H7 (cell line): ENCODE measurements at regions not wholly inside any gene's neighbourhood (a gene's known extent, or its start where the extent isn't known, plus 50 kb on each side); places are given as distances from the start of the nearest gene placed in this dataset.

ENCODE experiments used
- DNase-seq: peaks from one replicate; pipeline ENCODE4 v3.0.0; 2012
- H3K27me3 ChIP-seq: 2 replicates; pipeline ENCODE4 v1.6.0; 2011; ENCODE audit warnings: mild to moderate bottlenecking, low read length; ENCODE audit not compliant: control insufficient read depth, insufficient read depth
- H3K36me3 ChIP-seq: replicated peaks from 2 replicates; pipeline ENCODE4 v1.5.1; 2011; ENCODE audit warnings: low read length; ENCODE audit not compliant: control insufficient read depth, insufficient read depth
- H3K4me3 ChIP-seq: 2 replicates; pipeline ENCODE4 v1.5.1; 2011; ENCODE audit warnings: low read depth, mild to moderate bottlenecking, control low read depth, low read length, moderate library complexity; ENCODE audit not compliant: insufficient read depth

DNA sequence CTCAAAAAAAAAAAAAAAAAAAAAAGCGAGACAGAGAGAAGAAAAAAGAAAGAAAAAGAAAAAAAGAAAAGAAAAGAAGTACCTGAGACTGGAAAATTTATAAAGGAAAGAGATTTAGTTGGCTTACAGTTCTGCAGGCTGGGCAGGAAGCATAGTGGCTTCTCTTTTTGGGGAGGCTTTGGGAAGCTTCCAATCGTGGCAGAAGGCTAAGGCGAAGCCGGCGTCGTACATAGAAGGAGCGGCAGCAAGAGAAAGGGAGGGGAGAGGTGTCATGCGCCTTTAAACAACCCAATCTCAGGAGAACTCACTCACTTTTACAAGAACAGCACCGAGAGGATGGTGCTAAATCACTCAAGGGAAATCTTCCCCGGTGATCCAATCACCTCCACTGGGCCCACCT is 272.1 kb upstream of the FOXK1 start:
- Histone ChIP-seq H3K36me3 (no peaks in the 10 kb centered on the region), H3K4me3 (no peak overlapping the region), H3K27me3 (no peaks in the 10 kb centered on the region)
- DNase-seq = no peak

DNA sequence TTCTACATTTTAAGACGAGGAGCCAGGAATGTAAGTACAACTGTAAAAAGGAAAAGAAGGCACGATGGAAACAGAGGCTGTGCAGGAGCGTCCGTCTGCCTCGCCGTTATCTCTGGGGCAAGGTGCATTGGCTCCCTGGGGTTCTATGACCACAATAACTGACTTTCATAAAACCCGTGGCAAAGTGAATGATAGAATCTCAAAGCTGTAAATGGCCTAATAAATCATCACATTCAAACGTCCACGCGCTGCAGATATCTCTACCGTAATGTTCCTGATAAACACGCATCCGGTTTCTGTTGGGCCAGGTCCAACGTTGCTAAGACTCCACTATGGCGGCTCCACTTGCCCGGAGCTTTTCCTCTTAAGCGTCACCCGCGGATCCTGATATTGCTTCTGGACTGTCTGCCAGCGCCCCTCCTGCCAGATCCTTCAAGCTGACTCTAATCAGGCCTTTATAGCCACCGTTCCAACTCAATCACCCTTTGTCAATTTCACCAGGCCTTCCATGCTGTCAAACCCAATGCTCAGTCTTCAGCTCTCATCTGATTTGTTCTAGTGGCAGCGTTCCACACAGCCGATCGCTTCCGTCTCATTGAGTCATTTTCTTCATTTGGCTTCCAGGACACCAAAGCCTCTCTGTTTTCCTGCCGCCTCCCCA is 265.6 kb upstream of the FOXK1 start:
- Histone ChIP-seq H3K4me3 (no peak overlapping the region), H3K27me3 (no peaks in the 10 kb centered on the region), H3K36me3 (no peaks in the 10 kb centered on the region)
- no peak for DNase-seq

DNA sequence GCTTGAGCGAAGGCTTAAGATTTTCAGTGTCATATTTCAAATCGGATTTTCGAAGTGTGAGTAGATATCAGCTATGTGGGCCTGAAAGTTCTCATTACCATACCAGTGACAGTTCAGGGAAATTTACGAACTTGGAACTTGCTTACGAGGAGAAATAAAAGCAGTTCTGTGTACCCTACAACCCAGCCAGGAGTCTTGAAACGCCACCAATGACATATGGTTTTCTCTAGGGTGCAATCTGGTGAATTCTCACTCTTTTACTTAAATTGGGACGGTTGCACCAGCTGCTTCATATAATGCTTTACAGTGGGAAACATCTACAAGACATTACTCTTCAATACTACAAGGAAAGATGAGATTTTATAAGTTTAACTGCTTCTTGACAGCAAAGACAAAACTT is 253.6 kb upstream of the FOXK1 start:
- no peak overlapping the region for H3K4me3 ChIP-seq
- H3K36me3 ChIP-seq = no peaks in the 10 kb centered on the region
- no peak for DNase-seq
- H3K27me3 ChIP-seq = no peaks in the 10 kb centered on the region

DNA sequence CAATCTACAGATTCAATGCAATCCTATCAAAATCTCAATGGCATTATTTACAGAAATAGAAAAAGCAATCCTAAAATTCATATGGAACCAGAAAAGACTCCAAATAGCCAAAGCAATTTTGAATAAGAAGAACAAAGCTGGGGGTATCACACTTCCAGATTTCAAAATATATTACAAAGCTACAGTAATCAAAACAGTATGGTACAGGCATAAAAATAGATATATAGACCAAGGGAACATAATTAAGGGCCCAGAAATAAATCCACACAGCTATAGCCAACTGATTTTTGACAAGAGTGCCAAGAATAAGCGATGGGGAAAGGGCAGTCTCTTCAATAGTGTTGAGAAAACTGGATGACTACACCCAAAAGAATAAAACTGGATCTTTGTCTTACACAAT is 251.9 kb upstream of the FOXK1 start:
- Histone ChIP-seq H3K27me3 (no peaks in the 10 kb centered on the region; the same call in 1 of the 2 replicates), H3K36me3 (no peaks in the 10 kb centered on the region), H3K4me3 (no peak overlapping the region)
- DNase-seq = no peak

DNA sequence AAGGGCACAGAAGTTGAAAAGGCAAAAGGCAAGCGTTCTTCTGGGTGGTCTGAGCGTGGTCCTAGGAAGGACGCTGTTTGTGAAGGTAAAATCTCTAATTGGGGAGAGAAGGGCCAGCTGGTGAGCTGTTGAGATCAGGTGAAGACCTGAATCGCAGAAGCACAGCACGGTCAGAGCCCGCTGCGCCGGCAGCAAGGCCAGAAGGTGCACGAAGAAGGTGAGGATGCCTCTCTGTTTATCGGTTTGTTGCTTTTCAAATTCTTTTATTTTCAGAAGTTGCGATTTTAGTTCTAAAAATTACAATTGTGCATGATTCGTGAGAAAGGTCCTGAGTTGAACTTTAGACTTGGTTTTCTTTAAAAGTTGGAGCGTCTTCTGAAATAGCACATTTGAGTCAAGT is 247.8 kb upstream of the FOXK1 start:
- no peak for DNase-seq
- Histone ChIP-seq H3K36me3 (no peaks in the 10 kb centered on the region), H3K27me3 (no peaks in the 10 kb centered on the region; the same call in 1 of the 2 replicates), H3K4me3 (no peak overlapping the region)

DNA sequence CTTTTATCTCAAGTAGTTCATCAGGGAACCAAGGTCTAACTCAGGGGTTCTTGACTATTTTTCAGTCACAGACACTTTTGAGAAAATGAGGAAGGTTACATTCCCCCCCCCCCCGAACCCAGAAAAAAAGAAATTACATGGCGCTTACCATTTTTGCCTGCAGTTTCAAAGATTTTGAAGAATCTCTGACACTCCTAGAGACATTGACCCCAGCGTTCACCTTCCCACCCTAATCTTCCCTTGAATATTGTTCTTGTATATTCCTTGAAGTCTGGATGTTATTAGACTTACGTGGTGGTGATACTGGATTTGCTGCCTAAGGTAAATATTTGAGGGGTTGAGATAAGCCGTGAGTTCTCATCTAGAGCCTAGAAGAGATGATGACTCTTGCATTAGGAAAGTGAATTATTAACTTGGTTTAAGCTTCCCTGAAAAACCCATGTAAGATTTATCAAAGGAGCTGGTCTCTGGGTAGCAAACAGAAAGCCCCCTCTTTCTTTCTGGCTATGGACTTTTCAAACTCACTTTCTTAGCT is 245.7 kb upstream of the FOXK1 start:
- DNase-seq = no peak
- no peaks in the 10 kb centered on the region for H3K36me3 ChIP-seq
- no peaks in the 10 kb centered on the region; the same call in 1 of the 2 replicates for H3K27me3 ChIP-seq
- H3K4me3 ChIP-seq = no peak overlapping the region

DNA sequence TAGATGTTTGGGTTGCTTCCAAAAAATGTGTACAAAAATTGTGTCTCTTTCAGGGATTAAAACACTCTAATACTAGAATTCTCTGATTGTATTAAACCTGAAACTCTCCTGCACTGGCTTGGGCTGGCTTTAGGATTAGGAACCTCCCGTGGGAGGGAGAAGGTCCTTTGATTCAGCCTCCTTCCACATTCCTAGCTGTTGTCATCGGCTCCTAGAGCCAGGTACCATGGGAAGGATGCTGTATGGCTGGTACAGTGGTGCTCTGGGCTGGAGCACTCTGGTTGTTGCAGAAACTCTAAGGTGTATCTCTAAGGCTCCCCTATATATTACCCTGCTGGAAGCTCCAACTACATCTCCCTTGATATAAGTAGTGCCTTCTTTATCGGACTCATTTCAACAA is 245.2 kb upstream of the FOXK1 start:
- DNase-seq = no peak
- no peak overlapping the region for H3K4me3 ChIP-seq

DNA sequence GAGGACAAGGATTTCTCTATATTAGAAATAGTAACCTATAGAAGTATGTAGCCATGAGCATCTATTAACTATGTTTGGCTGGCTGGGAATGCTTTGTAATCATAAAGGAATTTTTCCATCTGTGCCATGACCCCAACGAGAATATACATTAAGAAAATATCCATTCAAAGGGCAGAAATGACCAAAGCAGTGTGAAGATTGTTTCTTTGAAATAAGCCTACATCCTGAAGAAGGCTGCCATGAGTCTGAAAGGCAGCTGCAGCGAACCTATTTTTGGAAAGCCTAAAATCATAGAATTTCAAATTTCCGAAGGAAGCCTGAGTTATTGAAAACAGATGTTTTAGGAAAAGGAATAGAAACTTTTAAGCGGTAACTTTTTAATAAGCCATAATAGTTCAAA is 244.2 kb upstream of the FOXK1 start:
- no peak for DNase-seq
- Histone ChIP-seq H3K36me3 (no peaks in the 10 kb centered on the region), H3K4me3 (no peak overlapping the region), H3K27me3 (no peaks in the 10 kb centered on the region; the same call in 1 of the 2 replicates)

More for the DNA sequence above, 245.2 kb upstream of the FOXK1 start:
- H3K36me3 ChIP-seq = no peaks in the 10 kb centered on the region
- no peaks in the 10 kb centered on the region; the same call in 1 of the 2 replicates for H3K27me3 ChIP-seq

DNA sequence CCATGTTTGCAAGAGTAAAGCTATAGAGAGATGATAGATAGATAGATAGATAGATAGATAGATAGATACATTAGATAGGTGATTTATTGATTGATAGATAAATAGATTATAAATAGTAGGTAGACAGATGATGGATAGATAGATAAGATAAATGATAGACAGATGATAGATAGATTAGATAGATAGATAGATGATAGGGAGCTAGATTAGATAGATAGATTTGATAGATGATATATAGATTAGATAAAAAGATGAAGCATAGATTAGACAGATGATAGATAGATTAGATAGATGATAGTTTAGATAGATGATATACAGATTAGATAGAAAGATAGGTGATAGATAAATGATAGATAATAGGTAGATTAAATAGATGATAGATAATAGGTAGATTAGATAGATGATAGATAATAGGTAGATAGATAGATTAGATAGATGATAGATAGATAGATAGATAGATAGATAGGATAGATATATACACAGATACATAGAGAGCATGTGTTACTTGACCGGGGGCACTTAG is 243.3 kb upstream of the FOXK1 start:
- no peak for DNase-seq
- Histone ChIP-seq H3K4me3 (no peak overlapping the region), H3K27me3 (no peaks in the 10 kb centered on the region; the same call in 1 of the 2 replicates), H3K36me3 (no peaks in the 10 kb centered on the region)

DNA sequence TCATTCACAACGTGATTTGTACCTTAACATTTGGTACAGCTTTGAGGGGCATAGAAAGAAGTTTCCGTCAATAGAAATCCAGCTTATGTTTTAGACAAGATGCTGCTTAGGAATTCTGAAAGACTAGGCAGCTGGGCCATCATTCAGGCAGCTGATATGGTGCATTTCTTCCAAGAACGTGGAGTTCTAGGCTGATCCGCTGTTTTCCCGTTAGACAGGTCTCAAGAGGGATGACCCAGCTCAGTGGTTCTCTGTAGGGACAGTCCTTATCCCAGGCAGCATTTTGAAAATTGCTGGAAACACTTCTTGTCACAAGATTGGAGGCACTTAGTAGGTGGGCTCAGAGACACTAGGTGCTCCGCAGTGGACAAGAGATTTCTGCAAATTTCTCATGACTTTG is 242.7 kb upstream of the FOXK1 start:
- Histone ChIP-seq H3K27me3 (no peaks in the 10 kb centered on the region; the same call in 1 of the 2 replicates), H3K4me3 (no peak overlapping the region), H3K36me3 (no peaks in the 10 kb centered on the region)
- DNase-seq = no peak

DNA sequence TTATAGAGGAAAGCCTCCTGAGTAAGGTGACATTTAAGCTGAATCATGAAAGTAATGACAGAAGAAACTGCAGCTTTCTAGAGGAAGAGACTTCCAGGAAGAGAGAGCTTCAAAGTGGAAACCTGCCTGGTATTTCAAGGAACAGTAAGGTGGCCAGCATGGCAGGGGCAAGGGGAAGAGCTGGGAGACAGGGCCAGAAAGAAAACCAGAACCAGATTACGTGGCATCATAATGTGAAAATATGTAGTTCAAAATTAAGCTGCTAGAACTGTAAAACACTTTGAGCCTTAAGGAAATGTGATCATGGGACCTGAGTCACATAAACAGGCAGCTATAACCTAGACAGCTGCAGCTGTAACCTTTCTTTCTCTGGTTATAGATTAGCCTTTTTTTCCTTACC is 238.0 kb upstream of the FOXK1 start:
- Histone ChIP-seq H3K36me3 (no peaks in the 10 kb centered on the region), H3K4me3 (no peak overlapping the region), H3K27me3 (no peaks in the 10 kb centered on the region)
- DNase-seq = no peak

DNA sequence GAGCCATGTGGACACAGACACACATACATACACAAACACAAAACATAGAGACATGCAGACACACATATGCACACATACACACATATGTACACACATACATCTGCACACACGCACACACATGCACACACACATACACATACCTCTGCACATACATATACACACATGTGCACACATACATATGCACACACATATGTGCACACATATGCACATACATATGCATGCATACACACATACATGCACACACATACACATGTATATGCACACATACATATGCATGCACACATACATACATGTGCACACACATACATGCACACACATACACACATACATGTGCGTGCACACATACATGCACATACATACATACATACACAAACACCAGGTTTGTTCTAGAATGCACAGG is 236.3 kb upstream of the FOXK1 start:
- no peak for DNase-seq
- Histone ChIP-seq H3K36me3 (no peaks in the 10 kb centered on the region), H3K4me3 (no peak overlapping the region), H3K27me3 (no peaks in the 10 kb centered on the region)

DNA sequence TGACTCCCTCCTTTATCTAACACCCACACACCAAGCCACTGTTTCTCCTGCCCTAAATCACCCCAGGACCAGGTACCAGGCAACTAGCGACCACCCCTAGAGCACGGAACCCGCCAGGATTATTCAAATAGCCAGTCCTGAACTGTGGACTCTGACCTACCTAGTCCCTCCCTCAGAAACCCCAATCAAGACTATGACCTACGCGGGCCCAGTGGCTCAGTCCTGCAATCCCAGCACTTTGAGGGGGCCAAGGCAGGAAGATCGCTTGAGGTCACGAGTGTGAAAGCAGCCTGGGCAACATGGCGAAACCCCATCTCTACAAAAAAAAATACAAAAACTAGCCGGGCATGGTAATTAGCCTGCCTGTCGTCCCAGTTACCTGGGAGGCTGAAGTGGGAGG is 232.8 kb upstream of the FOXK1 start:
- no peaks in the 10 kb centered on the region for H3K36me3 ChIP-seq
- DNase-seq = no peak
- H3K4me3 ChIP-seq = no peak overlapping the region
- no peaks in the 10 kb centered on the region for H3K27me3 ChIP-seq

DNA sequence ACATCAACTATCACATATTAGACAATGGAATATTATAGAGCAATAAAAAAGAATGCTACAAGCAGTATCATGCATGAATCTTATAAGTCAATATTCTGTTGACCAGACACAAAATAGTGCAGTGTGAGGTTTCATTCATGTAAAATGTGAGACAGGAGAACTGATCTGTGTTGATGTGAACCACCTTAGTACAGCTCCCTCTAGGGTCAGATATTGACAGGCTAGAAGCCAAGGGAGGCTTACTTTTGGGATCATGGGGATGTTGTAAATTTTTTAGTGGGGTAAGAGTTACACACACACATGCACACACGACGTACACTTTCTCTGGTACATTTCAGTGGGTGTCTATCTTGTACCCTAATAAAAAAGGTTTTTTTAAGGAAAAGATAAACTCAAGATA is 231.6 kb upstream of the FOXK1 start:
- H3K36me3 ChIP-seq = no peaks in the 10 kb centered on the region
- DNase-seq = peak; percentile 37
- no peak overlapping the region for H3K4me3 ChIP-seq
- no peaks in the 10 kb centered on the region for H3K27me3 ChIP-seq

DNA sequence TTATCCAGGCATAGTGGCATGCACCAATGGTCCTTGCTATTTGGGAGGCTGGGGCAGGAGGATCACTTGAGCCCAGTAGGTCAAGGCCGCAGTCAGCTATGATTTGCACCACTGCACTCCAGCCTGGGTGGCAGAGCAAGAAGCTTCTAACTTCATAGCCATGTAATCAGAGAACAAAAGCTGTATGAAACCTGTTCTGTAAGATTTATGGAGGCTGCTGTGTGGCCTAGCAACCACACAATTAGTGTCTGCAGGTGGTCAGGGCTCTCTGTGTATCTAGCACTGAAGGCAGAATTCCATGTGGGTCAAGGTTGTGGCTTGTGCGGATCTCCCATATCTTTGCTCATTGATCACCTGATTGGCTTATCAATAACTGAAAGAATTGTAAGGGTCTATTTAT is 221.5 kb upstream of the FOXK1 start:
- no peak overlapping the region for H3K4me3 ChIP-seq
- no peaks in the 10 kb centered on the region for H3K36me3 ChIP-seq
- DNase-seq = no peak
- no peaks in the 10 kb centered on the region for H3K27me3 ChIP-seq
